GM19193 (cell line): ENCODE measurements at regions not wholly inside any gene's neighbourhood (a gene's known extent, or its start where the extent isn't known, plus 50 kb on each side); places are given as distances from the start of the nearest gene placed in this dataset.

Experiments used
- POLR2A ChIP-seq: IDR thresholded peaks from 4 replicates; pipeline ENCODE4 v1.6.1; 2011; ENCODE audit not compliant: insufficient read depth, insufficient read length; ENCODE audit errors: extremely low read depth

DNA sequence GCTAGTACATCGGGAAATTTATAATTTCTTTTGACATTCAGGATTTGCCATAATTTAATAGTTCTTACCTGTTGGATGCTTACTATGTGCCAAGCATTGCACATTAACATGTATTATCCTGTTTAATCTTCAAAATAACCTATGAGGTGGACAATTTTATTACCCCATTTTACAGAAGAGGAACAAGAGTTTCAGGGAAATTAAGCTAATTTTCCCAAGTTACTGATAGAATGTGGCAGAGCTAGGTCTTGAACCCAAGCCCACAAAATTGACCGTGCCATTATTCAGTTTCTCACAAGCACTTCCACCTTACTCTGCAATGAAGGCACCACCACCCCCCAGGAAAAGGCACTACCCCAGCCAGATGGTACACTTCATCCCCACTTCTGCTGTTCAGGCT lies 161.1 kb upstream of the PLEKHG7 start:
- no peak for TF ChIP-seq POLR2A

DNA sequence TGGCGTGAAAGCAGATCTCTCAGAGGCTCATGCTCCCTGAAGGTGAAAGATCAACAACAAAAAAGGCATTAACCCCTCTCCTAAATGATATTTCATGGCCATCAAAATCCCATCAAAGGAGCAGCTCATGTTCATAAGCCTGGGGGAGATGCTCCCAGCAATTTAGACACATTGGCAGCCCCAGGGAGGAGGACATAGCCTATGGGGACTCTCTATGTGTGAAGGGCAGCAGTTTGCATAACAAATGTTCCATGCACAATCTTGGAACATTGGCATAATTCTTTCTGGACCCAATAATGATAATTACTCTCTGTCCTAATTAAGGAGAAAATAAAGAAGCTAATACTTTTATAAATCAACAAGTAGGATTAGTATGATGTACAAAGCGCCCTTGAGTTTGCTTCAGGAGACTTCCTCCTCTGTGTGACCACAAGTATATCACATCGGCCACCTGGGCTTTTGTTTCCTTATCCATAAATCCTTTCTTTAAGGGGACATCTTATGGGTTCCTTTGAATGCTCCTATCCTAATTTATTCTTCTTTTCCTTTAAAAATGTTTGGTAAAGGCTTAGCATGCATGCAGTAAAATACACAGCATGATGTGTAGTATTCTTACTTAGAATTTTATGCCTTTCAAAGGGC lies 161.9 kb upstream of the PLEKHG7 start:
- no peak for TF ChIP-seq POLR2A

GRCh38 chr12:92539976-92540781 lies 162.6 kb upstream of the PLEKHG7 start:
- peak; percentile 62 for TF ChIP-seq POLR2A

- no peak for TF ChIP-seq POLR2A
Observed at GRCh38 chr12:92539110-92539749, 163.6 kb upstream of the PLEKHG7 start.

DNA sequence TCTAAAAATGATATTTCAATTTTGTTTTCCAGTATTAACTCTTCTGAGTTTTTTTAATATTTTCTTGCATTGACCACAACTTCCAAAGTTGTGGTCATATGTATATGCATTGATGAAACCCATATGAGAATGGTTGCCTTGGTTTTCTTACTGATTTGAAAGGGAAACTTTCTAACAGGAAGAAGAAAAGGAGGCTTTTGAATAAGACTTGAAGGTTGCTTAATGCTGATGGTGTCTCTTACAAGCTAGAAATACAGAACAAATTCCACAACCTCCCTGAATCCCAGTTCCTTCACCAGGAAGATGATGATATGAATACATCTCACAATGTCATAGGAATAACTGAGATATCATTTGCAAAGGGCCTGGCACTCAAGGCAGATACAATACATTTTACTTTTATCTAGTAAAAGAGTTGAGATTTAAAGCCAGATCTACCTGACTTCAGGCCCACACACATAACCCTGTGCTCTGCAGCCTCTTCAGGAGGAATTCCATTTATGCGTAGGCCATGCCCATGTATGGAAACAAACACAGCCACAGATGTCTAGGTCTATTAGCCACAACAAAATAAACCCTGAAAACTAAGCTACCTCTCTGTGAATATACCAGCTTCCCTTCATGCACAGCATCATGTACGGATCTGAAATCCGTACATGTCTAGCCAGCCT lies 165.4 kb upstream of the PLEKHG7 start:
- no peak for TF ChIP-seq POLR2A

- TF ChIP-seq POLR2A: no peak
Observed at GRCh38 chr12:92535961-92536360, 166.8 kb upstream of the PLEKHG7 start.

DNA sequence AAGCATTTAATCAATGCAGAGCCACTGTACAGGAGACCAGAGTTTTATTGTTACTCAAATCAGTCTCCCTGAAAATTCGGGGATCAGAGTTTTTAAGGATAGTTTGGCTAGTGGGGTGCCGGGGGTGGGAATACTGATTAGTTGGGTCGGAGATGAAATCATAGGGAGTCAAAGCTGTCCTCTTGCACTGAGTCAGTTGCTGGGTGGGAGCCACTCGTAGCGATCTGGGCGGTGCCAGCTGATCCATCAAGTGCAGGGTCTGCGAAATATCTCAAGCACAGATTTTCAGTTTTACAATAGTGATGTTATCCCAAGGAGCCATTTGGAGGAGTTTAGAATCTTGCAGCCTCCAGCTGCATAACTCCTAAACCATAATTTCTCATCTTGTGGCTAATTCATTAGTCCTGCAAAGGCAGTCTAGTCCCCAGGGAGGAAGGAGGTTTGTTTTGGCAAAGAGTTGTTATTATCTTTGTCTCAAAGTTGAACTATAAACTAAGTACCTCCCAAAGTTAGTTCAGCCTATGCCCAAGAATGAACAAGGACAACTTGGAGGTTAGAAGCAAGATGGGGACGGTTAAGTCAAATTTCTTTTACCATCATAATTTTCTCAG lies 169.4 kb upstream of the PLEKHG7 start:
- no peak for TF ChIP-seq POLR2A

DNA sequence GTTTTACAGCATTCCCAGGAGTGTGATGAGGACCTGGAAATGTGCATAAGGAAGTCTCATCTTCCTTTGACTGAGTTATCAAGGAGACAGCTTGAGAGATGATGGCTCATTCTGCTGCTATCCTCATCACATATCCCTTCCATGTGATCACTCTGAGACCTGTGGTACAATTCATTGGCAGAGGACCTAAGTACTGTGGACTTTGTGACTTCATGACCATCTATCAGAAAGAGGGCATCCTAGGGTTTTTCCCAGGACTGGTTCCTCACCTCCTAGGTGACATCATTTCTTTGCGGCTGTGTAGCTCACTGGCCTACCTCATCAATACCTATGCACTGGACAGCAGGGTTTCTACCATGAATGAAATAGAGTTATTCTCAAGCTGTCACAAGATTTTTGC lies 172.1 kb upstream of the PLEKHG7 start:
- no peak for TF ChIP-seq POLR2A

GRCh38 chr12:92529944-92530343 lies 172.8 kb upstream of the PLEKHG7 start:
- no peak for TF ChIP-seq POLR2A

- TF ChIP-seq POLR2A: no peak
Observed at GRCh38 chr12:92528586-92528985, 174.2 kb upstream of the PLEKHG7 start.

- TF ChIP-seq POLR2A: no peak
Observed at GRCh38 chr12:92528097-92528496, 174.7 kb upstream of the PLEKHG7 start.

- TF ChIP-seq POLR2A: no peak
Observed at GRCh38 chr12:92524489-92524888, 178.3 kb upstream of the PLEKHG7 start.

DNA sequence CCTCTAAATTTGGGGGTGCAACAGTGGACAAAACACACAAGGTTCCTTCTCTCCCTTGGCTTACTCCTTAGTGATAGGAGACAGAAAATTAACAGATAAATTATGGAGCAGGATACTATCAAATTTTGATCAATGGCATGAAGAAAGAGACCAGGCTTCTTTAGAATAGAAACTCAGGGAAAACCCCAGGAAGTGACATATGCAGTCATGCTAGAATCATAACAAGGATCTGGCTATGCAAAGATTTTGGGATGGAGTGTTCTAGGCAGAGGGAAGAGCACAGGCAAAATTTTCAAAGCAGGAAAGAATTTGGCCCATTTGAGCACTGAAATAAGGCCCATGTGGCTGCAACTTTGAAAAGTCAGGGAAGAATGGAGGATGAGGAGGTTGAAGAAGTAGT lies 182.3 kb upstream of the PLEKHG7 start:
- TF ChIP-seq POLR2A: no peak

GRCh38 chr12:92519284-92519683 lies 183.5 kb upstream of the PLEKHG7 start:
- TF ChIP-seq POLR2A: no peak

GRCh38 chr12:92518071-92518470 lies 184.7 kb upstream of the PLEKHG7 start:
- no peak for TF ChIP-seq POLR2A
